Kidney epithelial cell (primary cell): ENCODE measurements at regions not wholly inside any gene's neighbourhood (a gene's known extent, or its start where the extent isn't known, plus 50 kb on each side); places are given as distances from the start of the nearest gene placed in this dataset.
"Not testable (repeated sequence)": the region's sequence is repeated elsewhere in the genome, so short reads cannot be mapped to it uniquely, and the experiment has no call there.

ENCODE experiments used
- DNase-seq: peaks from one replicate; pipeline ENCODE4 v3.0.0-alpha.2; 2010; ENCODE audit warnings: low read depth
- H3K27me3 ChIP-seq: 2 replicates; pipeline ENCODE4 v1.6.0; 2011; ENCODE audit warnings: low read length; ENCODE audit not compliant: control insufficient read depth, insufficient read depth
- H3K36me3 ChIP-seq: 2 replicates; pipeline ENCODE4 v1.5.1; 2011; ENCODE audit warnings: low read length; ENCODE audit not compliant: control insufficient read depth, insufficient read depth
- H3K4me3 ChIP-seq: 2 replicates; pipeline ENCODE4 v1.5.1; 2011; ENCODE audit warnings: low read depth, mild to moderate bottlenecking, control low read depth, low read length
- TF ChIP-seq, protein P1 (sequence below): IDR thresholded peaks from 2 replicates; pipeline ENCODE4 v1.5.1; 2011; ENCODE audit warnings: mild to moderate bottlenecking, moderate library complexity, low read length, control low read depth, inconsistent platforms; ENCODE audit not compliant: insufficient read depth, poor library complexity, severe bottlenecking

DNA sequence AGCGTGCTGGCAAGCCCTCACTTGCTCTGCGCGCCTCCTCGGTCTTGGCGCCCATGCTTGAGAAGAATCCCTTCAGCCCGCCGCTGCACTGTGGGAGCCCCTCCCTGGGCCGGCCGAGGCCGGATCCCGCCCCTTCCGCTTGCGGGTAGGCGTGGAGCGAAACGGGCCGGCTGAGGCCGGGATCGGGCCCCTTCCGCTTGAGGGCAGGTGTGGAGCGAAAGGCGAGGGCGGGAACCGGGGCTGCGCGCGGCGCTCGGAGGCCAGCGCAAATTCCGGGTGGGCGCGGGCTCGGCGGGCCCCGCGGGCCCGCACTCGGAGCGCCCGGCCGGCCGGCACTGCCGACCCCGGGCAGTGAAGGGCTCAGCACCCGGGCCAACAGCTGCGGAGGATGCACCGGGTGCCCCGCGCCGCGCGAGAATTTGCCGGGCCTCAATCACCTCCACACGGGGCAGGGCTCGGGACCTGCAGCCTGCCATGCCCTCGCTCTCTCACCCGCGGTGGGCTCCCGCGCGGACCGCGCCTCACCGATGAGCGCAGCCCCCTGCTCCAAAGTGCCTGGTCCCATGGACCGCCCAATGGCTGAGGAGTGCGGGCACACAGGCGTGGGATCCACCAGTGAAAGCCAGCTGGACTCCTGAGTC lies 58.1 kb upstream of the GBA3 start:
- Histone ChIP-seq H3K4me3 (no peak overlapping the region), H3K36me3 (no peaks in the 10 kb centered on the region), H3K27me3 (no peaks in the 10 kb centered on the region)
- TF ChIP-seq, protein P1, sequence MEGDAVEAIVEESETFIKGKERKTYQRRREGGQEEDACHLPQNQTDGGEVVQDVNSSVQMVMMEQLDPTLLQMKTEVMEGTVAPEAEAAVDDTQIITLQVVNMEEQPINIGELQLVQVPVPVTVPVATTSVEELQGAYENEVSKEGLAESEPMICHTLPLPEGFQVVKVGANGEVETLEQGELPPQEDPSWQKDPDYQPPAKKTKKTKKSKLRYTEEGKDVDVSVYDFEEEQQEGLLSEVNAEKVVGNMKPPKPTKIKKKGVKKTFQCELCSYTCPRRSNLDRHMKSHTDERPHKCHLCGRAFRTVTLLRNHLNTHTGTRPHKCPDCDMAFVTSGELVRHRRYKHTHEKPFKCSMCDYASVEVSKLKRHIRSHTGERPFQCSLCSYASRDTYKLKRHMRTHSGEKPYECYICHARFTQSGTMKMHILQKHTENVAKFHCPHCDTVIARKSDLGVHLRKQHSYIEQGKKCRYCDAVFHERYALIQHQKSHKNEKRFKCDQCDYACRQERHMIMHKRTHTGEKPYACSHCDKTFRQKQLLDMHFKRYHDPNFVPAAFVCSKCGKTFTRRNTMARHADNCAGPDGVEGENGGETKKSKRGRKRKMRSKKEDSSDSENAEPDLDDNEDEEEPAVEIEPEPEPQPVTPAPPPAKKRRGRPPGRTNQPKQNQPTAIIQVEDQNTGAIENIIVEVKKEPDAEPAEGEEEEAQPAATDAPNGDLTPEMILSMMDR: no peak
- no peak for DNase-seq

DNA sequence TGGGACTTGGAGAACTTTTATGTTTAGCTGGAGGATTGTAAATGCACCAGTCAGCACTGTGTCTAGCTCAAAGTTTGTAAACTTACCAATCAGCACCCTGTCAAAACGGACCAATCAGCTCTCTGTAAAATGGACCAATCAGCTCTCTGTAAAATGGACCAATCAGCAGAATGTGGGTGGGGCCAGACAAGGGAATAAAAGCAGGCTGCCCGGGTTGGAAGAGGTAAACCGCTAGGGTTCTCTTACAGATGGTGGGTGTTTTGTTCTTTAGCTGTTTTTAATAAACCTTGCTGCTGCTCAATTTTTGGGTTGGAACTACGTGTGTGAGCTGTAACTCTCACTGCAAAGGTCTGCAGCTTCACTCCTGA lies 57.6 kb upstream of the GBA3 start:
- not testable (repeated sequence) for DNase-seq, H3K27me3 ChIP-seq, H3K36me3 ChIP-seq, H3K4me3 ChIP-seq

DNA sequence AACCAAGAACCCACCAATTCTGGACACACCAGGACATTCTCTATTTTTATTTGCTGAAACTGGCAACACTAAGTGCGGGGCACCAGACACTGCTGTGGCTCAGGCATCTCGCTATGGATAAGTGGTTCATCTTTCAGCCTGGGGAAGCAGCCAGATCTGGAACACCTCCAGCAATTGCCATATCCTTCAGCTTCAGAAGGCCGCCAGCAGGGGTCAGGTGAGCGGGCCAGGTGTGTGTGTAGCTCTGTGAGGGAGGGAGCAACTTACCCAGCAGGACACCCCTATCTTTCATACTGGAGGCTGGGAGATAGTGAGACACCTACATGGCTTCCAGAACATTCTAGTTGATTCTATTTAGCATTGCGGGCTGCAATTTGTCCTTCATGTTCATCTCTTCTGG lies 57.0 kb upstream of the GBA3 start:
- H3K4me3 ChIP-seq: no peak overlapping the region
- no peak for DNase-seq
- H3K27me3 ChIP-seq: no peaks in the 10 kb centered on the region
- TF ChIP-seq, protein P1: no peak
- no peaks in the 10 kb centered on the region for H3K36me3 ChIP-seq

DNA sequence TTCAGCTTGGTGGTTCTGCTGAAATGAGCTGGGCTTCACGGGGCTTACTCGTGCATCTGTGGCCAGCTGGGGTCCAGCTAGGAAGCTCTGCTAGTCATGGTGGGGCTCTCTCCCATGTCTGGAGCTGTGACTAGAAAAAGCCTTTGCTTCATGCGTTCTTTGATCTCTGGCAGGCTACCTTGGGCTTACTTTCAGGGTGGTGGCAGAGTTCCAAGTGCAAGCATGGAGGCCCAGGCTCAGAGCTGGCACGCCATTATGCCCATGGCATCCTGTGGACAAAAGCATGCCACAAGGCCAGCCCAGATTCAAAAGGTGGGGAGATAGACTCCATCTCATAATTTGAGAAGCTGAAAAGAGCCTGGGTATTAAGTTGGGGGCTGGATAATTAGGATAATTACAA lies 55.4 kb upstream of the GBA3 start:
- no peak overlapping the region for H3K4me3 ChIP-seq
- DNase-seq: no peak
- H3K36me3 ChIP-seq: no peaks in the 10 kb centered on the region
- TF ChIP-seq, protein P1: no peak
- H3K27me3 ChIP-seq: no peaks in the 10 kb centered on the region
